CD8-positive, alpha-beta memory T cell (primary cell): ENCODE measurements at regions not wholly inside any gene's neighbourhood (a gene's known extent, or its start where the extent isn't known, plus 50 kb on each side); places are given as distances from the start of the nearest gene placed in this dataset.
A peak's percentile ranks its signal among the peaks of the same experiment; 100 is the strongest.
"Not testable (repeated sequence)": the region's sequence is repeated elsewhere in the genome, so short reads cannot be mapped to it uniquely, and the experiment has no call there.

ENCODE experiments used
- CTCF ChIA-PET: fragments of 350-600 bp; sonication (Branson Sonifier 250); formaldehyde crosslinking; loops from one replicate; lab custom pipeline; 2021; ENCODE audit warnings: antibody characterized with exemption; lab: Charles Lee
- POLR2A ChIA-PET: fragments of 350-600 bp; sonication (Branson Sonifier 250); formaldehyde crosslinking; loops from one replicate; lab custom pipeline; 2021; ENCODE audit warnings: antibody characterized with exemption; lab: Charles Lee
- DNase-seq, 5 donors: peaks; one replicate each; pipeline versions ENCODE4 v3.0.0 to v3.0.0-alpha.2; 2020 to 2022; ENCODE audit warnings: mixed read lengths in 1 of 5
- H3K27ac ChIP-seq: one replicate; pipeline ENCODE4 v1.7.0; 2013; ENCODE audit warnings: low read depth, mild to moderate bottlenecking, low read length, moderate library complexity
- H3K27me3 ChIP-seq: 2 replicates; pipeline ENCODE4 v1.7.0; 2013; ENCODE audit warnings: low read length, mild to moderate bottlenecking; ENCODE audit not compliant: insufficient read depth, poor library complexity, severe bottlenecking
- H3K36me3 ChIP-seq: 2 replicates; pipeline ENCODE4 v1.7.0; 2013; ENCODE audit warnings: mild to moderate bottlenecking, low read length, moderate library complexity; ENCODE audit not compliant: insufficient read depth
- H3K4me1 ChIP-seq: 2 replicates; pipeline ENCODE4 v1.7.0; 2013; ENCODE audit warnings: mild to moderate bottlenecking, low read length, moderate library complexity; ENCODE audit not compliant: insufficient read depth
- H3K4me3 ChIP-seq: 2 replicates; pipeline ENCODE4 v1.7.0; 2013; ENCODE audit warnings: mild to moderate bottlenecking, low read length
- H3K9me3 ChIP-seq: 2 replicates; pipeline ENCODE4 v1.7.0; 2013; ENCODE audit warnings: mild to moderate bottlenecking, low read length
- H3K27ac Mint-ChIP-seq, 8 donors: one replicate each; pipeline ENCODE4 v1.8.0; 2020 to 2021; ENCODE audit warnings: mixed read lengths in 8 of 8, mild to moderate bottlenecking in 6 of 8, inconsistent platforms in 3 of 8, moderate library complexity in 3 of 8
- H3K27me3 Mint-ChIP-seq, 2 donors: one replicate each; pipeline ENCODE4 v1.8.0; 2020 to 2021; ENCODE audit warnings: mixed read lengths in 2 of 2, mild to moderate bottlenecking in 1 of 2, moderate library complexity in 1 of 2
- H3K36me3 Mint-ChIP-seq, 3 donors: one replicate each; pipeline ENCODE4 v1.8.0; 2020 to 2021; ENCODE audit warnings: mixed read lengths in 3 of 3, inconsistent platforms in 1 of 3, mild to moderate bottlenecking in 1 of 3
- H3K4me1 Mint-ChIP-seq, 3 donors: one replicate each; pipeline ENCODE4 v1.8.0; 2020 to 2021; ENCODE audit warnings: mixed read lengths in 3 of 3, inconsistent platforms in 1 of 3, mild to moderate bottlenecking in 1 of 3
- H3K4me3 Mint-ChIP-seq, 7 donors: one replicate each; pipeline ENCODE4 v1.8.0; 2020 to 2021; ENCODE audit warnings: mixed read lengths in 7 of 7, mild to moderate bottlenecking in 6 of 7, moderate library complexity in 4 of 7, inconsistent platforms in 2 of 7
- H3K9me3 Mint-ChIP-seq, 5 donors: one replicate each; pipeline ENCODE4 v1.8.0; 2020 to 2022; ENCODE audit warnings: mixed read lengths in 5 of 5, mild to moderate bottlenecking in 3 of 5, moderate library complexity in 2 of 5, inconsistent platforms in 1 of 5

- no peaks in the 10 kb centered on the region for H3K27me3 Mint-ChIP-seq
- H3K27ac Mint-ChIP-seq, result no peak overlapping the region
- peak overlapping the region in 1 of 7 donors; percentile 6 for H3K4me3 Mint-ChIP-seq
- ChIA-PET CTCF (no interaction called here), POLR2A (no interaction called here)
- no peak overlapping the region for H3K27ac ChIP-seq
- H3K9me3 Mint-ChIP-seq, result no peaks in the 10 kb centered on the region
- H3K4me1 Mint-ChIP-seq, result peaks cover 0 to 16% (median 0%) of the 10 kb centered on the region in 3 donors
- H3K4me1 ChIP-seq, result no peaks in the 10 kb centered on the region
- no peak for DNase-seq
- H3K27me3 ChIP-seq, result no peaks in the 10 kb centered on the region
- H3K4me3 ChIP-seq, result no peak overlapping the region
- no peaks in the 10 kb centered on the region for H3K36me3 Mint-ChIP-seq
- no peaks in the 10 kb centered on the region for H3K36me3 ChIP-seq
- no peaks in the 10 kb centered on the region for H3K9me3 ChIP-seq
These were observed 84.4 kb upstream of the HIF1A start for GRCh38 chr14:61610900-61611299.

- Mint-ChIP-seq H3K27ac (no peak overlapping the region), H3K36me3 (no peaks in the 10 kb centered on the region), H3K9me3 (no peaks in the 10 kb centered on the region), H3K4me1 (peaks cover 0 to 16% (median 0%) of the 10 kb centered on the region in 3 donors), H3K4me3 (no peak overlapping the region), H3K27me3 (no peaks in the 10 kb centered on the region)
- H3K27ac ChIP-seq, result no peak overlapping the region
- H3K4me3 ChIP-seq, result no peak overlapping the region
- H3K4me1 ChIP-seq, result no peaks in the 10 kb centered on the region
- POLR2A ChIA-PET, result no interaction called here
- no peaks in the 10 kb centered on the region for H3K36me3 ChIP-seq
- H3K27me3 ChIP-seq, result no peaks in the 10 kb centered on the region
- no peak for DNase-seq
- CTCF ChIA-PET, result no interaction called here
- no peaks in the 10 kb centered on the region for H3K9me3 ChIP-seq
These were observed 83.3 kb upstream of the HIF1A start for GRCh38 chr14:61611880-61612630.

GRCh38 chr14:61613006-61613405 lies 82.3 kb upstream of the HIF1A start:
- H3K27me3 Mint-ChIP-seq, H3K9me3 ChIP-seq, H3K27ac Mint-ChIP-seq, H3K4me3 Mint-ChIP-seq, DNase-seq, POLR2A ChIA-PET, H3K9me3 Mint-ChIP-seq, H3K27me3 ChIP-seq, H3K36me3 Mint-ChIP-seq, H3K36me3 ChIP-seq, H3K4me1 ChIP-seq, H3K4me3 ChIP-seq, H3K27ac ChIP-seq, CTCF ChIA-PET: not testable (repeated sequence)
- H3K4me1 Mint-ChIP-seq, result peaks cover 0 to 19% (median 0%) of the 10 kb centered on the region in 3 donors

GRCh38 chr14:61614693-61615092 lies 80.6 kb upstream of the HIF1A start:
- no peaks in the 10 kb centered on the region for H3K9me3 Mint-ChIP-seq
- no peak overlapping the region for H3K27ac ChIP-seq
- ChIA-PET POLR2A (no interaction called here), CTCF (no interaction called here)
- no peak for DNase-seq
- no peaks in the 10 kb centered on the region for H3K4me1 ChIP-seq
- H3K27me3 ChIP-seq, result no peaks in the 10 kb centered on the region
- H3K4me1 Mint-ChIP-seq, result peaks cover 0 to 12% (median 0%) of the 10 kb centered on the region in 3 donors
- no peak overlapping the region for H3K4me3 Mint-ChIP-seq
- no peak overlapping the region for H3K27ac Mint-ChIP-seq
- H3K9me3 ChIP-seq, result no peaks in the 10 kb centered on the region
- no peak overlapping the region for H3K4me3 ChIP-seq
- H3K27me3 Mint-ChIP-seq, result peaks cover 0 to 1% of the 10 kb centered on the region in 2 donors
- peaks cover 0 to 4% (median 0%) of the 10 kb centered on the region in 3 donors for H3K36me3 Mint-ChIP-seq
- H3K36me3 ChIP-seq, result no peaks in the 10 kb centered on the region

GRCh38 chr14:61615743-61616523 lies 79.4 kb upstream of the HIF1A start:
- POLR2A ChIA-PET, result no interaction called here
- Histone ChIP-seq H3K4me1 (no peaks in the 10 kb centered on the region), H3K27ac (no peak overlapping the region), H3K4me3 (no peak overlapping the region), H3K36me3 (no peaks in the 10 kb centered on the region), H3K9me3 (no peaks in the 10 kb centered on the region), H3K27me3 (no peaks in the 10 kb centered on the region)
- peaks cover 0 to 12% (median 0%) of the 10 kb centered on the region in 3 donors for H3K4me1 Mint-ChIP-seq
- H3K27ac Mint-ChIP-seq, result peak overlapping the region in 1 of 8 donors; percentile 72
- CTCF ChIA-PET, result interaction anchor here (1.3 kb wide), 1 partner anchor 99 kb away, joined by 3 read pairs; no protein-coding TSS in a partner anchor
- H3K36me3 Mint-ChIP-seq, result peaks cover 0 to 4% (median 0%) of the 10 kb centered on the region in 3 donors
- DNase-seq, result no peak
- no peak overlapping the region for H3K4me3 Mint-ChIP-seq
- peaks cover 0 to 1% of the 10 kb centered on the region in 2 donors for H3K27me3 Mint-ChIP-seq
- H3K9me3 Mint-ChIP-seq, result no peaks in the 10 kb centered on the region

- no peaks in the 10 kb centered on the region for H3K9me3 Mint-ChIP-seq
- no peak overlapping the region for H3K4me3 Mint-ChIP-seq
- Histone ChIP-seq H3K36me3 (no peaks in the 10 kb centered on the region), H3K9me3 (no peaks in the 10 kb centered on the region), H3K4me1 (no peaks in the 10 kb centered on the region), H3K27ac (no peak overlapping the region), H3K27me3 (no peaks in the 10 kb centered on the region), H3K4me3 (no peak overlapping the region)
- peaks cover 0 to 7% (median 0%) of the 10 kb centered on the region in 3 donors for H3K36me3 Mint-ChIP-seq
- POLR2A ChIA-PET, result no interaction called here
- H3K27me3 Mint-ChIP-seq, result peaks cover 0 to 1% of the 10 kb centered on the region in 2 donors
- no peak overlapping the region for H3K27ac Mint-ChIP-seq
- CTCF ChIA-PET, result interaction anchor here (1.3 kb wide), 1 partner anchor 99 kb away, joined by 3 read pairs; no protein-coding TSS in a partner anchor
- H3K4me1 Mint-ChIP-seq, result peaks cover 0 to 12% (median 0%) of the 10 kb centered on the region in 3 donors
- DNase-seq, result no peak
These were observed 78.7 kb upstream of the HIF1A start for GRCh38 chr14:61616524-61617185.

GRCh38 chr14:61618448-61618847 lies 76.9 kb upstream of the HIF1A start:
- no peak overlapping the region for H3K27ac Mint-ChIP-seq
- Histone ChIP-seq H3K9me3 (no peaks in the 10 kb centered on the region), H3K4me3 (no peak overlapping the region), H3K27ac (no peak overlapping the region), H3K27me3 (no peaks in the 10 kb centered on the region), H3K4me1 (no peaks in the 10 kb centered on the region), H3K36me3 (no peaks in the 10 kb centered on the region)
- H3K27me3 Mint-ChIP-seq, result peaks cover 0 to 1% of the 10 kb centered on the region in 2 donors
- POLR2A ChIA-PET, result no interaction called here
- H3K9me3 Mint-ChIP-seq, result no peaks in the 10 kb centered on the region
- no peak overlapping the region for H3K4me3 Mint-ChIP-seq
- DNase-seq, result no peak
- CTCF ChIA-PET, result no interaction called here
- peaks cover 0 to 12% (median 0%) of the 10 kb centered on the region in 3 donors for H3K4me1 Mint-ChIP-seq
- H3K36me3 Mint-ChIP-seq, result peaks cover 0 to 11% (median 0%) of the 10 kb centered on the region in 3 donors

GRCh38 chr14:61619494-61619893 lies 75.8 kb upstream of the HIF1A start:
- H3K4me1 ChIP-seq, result no peaks in the 10 kb centered on the region
- peak overlapping the region in 1 of 8 donors; percentile 9 for H3K27ac Mint-ChIP-seq
- H3K4me1 Mint-ChIP-seq, result peaks cover 0 to 12% (median 0%) of the 10 kb centered on the region in 3 donors
- peaks cover 0 to 1% of the 10 kb centered on the region in 2 donors for H3K27me3 Mint-ChIP-seq
- H3K4me3 ChIP-seq, result no peak overlapping the region
- H3K4me3 Mint-ChIP-seq, result no peak overlapping the region
- POLR2A ChIA-PET, result no interaction called here
- H3K9me3 ChIP-seq, result no peaks in the 10 kb centered on the region
- CTCF ChIA-PET, result no interaction called here
- H3K36me3 ChIP-seq, result no peaks in the 10 kb centered on the region
- peaks cover 0 to 14% (median 0%) of the 10 kb centered on the region in 3 donors for H3K36me3 Mint-ChIP-seq
- no peaks in the 10 kb centered on the region for H3K9me3 Mint-ChIP-seq
- DNase-seq, result no peak
- H3K27me3 ChIP-seq, result no peaks in the 10 kb centered on the region
- H3K27ac ChIP-seq, result no peak overlapping the region
